Brain microvascular endothelial cell (primary cell): ENCODE measurements at regions not wholly inside any gene's neighbourhood (a gene's known extent, or its start where the extent isn't known, plus 50 kb on each side); places are given as distances from the start of the nearest gene placed in this dataset.
"Not testable (repeated sequence)": the region's sequence is repeated elsewhere in the genome, so short reads cannot be mapped to it uniquely, and the experiment has no call there.

Experiments
- DNase-seq: peaks from one replicate; pipeline ENCODE4 v3.0.0-alpha.2; 2020
- H3K27ac ChIP-seq: fragments of 250-450 bp; sonication (Bioruptor Pico); 2 replicates; pipeline ENCODE4 v1.5.1; 2020; ENCODE audit warnings: mild to moderate bottlenecking, moderate library complexity
- H3K27me3 ChIP-seq: fragments of 250-450 bp; sonication (Bioruptor Pico); replicated peaks from 2 replicates; pipeline ENCODE4 v1.5.1; 2020; ENCODE audit warnings: mild to moderate bottlenecking
- H3K36me3 ChIP-seq: fragments of 250-450 bp; sonication (Bioruptor Pico); replicated peaks from 2 replicates; pipeline ENCODE4 v1.5.1; 2020; ENCODE audit warnings: mild to moderate bottlenecking
- H3K4me3 ChIP-seq: 2 replicates; pipeline ENCODE4 v1.5.1; 2011; ENCODE audit warnings: low read depth, mild to moderate bottlenecking, control low read depth, low read length, moderate library complexity
- in situ Hi-C: cut with HindIII; loops from 2 replicates; pipeline ENCODE4 v1.10.0; 2017; ENCODE audit warnings: low sequenced_read_pairs, low pct_ligation_motif_present
- TF ChIP-seq, protein P1 (sequence below): IDR thresholded peaks from 2 replicates; pipeline ENCODE4 v1.5.1; 2011; ENCODE audit warnings: low read depth, mild to moderate bottlenecking, moderate library complexity, low read length, control low read depth, inconsistent platforms; ENCODE audit errors: missing control alignments

- Histone ChIP-seq H3K36me3 (no peaks in the 10 kb centered on the region), H3K4me3 (no peak overlapping the region), H3K27me3 (no peaks in the 10 kb centered on the region), H3K27ac (no peak overlapping the region)
- no peak for DNase-seq
- TF ChIP-seq, protein P1, sequence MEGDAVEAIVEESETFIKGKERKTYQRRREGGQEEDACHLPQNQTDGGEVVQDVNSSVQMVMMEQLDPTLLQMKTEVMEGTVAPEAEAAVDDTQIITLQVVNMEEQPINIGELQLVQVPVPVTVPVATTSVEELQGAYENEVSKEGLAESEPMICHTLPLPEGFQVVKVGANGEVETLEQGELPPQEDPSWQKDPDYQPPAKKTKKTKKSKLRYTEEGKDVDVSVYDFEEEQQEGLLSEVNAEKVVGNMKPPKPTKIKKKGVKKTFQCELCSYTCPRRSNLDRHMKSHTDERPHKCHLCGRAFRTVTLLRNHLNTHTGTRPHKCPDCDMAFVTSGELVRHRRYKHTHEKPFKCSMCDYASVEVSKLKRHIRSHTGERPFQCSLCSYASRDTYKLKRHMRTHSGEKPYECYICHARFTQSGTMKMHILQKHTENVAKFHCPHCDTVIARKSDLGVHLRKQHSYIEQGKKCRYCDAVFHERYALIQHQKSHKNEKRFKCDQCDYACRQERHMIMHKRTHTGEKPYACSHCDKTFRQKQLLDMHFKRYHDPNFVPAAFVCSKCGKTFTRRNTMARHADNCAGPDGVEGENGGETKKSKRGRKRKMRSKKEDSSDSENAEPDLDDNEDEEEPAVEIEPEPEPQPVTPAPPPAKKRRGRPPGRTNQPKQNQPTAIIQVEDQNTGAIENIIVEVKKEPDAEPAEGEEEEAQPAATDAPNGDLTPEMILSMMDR, result no peak
- in situ Hi-C loops, result no loop called here
Measured at GRCh38 chr7:104074529-104074928, 85.1 kb upstream of the RELN start.

DNA sequence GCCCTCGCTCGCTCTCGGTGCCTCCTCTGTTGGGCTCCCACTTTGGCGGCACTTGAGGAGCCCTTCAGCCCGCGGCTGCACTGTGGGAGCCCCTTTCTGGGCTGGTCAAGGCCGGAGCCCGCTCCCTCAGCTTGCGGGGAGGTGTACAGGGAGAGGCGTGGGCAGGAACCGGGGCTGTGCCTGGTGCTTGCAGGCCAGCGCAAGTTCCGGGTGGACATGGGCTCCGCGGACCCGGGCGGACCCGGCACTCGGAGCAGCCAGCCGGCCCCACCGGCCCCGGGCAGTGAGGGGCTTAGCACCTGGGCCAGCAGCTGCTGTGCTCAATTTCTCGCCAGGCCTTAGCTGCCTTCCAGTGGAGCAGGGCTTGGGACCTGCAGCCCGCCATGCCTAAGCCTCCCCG, 82.2 kb upstream of the RELN start:
- H3K4me3 ChIP-seq, in situ Hi-C loops, H3K36me3 ChIP-seq, DNase-seq, H3K27me3 ChIP-seq, H3K27ac ChIP-seq: not testable (repeated sequence)

DNA sequence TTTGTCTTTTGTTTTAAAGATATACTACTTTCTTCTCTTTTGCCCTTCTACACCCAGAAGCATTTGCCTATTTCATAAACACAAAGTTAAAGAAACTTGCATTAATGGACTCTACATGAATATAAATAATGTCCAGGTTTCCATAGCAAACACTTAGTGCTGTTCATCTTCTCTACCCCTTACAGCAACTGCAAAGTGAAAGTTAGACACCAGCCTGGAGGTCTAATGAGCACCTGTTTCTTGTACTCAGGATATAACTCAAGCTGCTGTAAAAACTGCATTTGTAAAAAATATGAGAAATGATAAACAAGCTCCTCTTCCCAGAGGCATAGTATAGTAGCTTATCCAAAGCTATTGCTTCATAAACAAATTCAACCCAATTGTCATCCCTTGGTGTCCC, 76.0 kb upstream of the RELN start:
- H3K36me3 ChIP-seq, result no peaks in the 10 kb centered on the region
- in situ Hi-C loops, result no loop called here
- DNase-seq, result no peak
- no peak overlapping the region for H3K27ac ChIP-seq
- no peak overlapping the region for H3K4me3 ChIP-seq
- TF ChIP-seq, protein P1, result no peak
- no peaks in the 10 kb centered on the region for H3K27me3 ChIP-seq

DNA sequence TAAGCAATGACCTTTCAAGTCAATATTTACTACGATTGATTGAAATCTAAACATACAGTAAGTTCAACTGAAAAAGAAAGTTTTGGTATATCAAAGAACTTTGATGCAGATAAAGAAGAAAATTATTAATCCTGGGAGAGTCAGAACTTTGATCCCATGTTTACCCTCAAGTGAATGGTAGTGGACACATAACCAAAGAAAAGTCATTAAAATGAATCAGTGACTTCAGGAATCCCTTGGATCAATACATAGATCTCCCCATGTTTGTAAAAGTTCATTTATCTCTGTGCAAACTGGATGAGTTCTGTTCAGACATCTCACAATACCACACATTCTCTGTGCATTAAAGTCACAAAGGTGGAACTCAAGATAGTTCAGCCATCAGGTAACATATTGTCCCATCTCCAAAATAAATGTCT, 75.5 kb upstream of the RELN start:
- no peaks in the 10 kb centered on the region for H3K27me3 ChIP-seq
- H3K4me3 ChIP-seq, result no peak overlapping the region
- TF ChIP-seq, protein P1, result no peak
- no peak for DNase-seq
- H3K27ac ChIP-seq, result no peak overlapping the region
- in situ Hi-C loops, result no loop called here
- no peaks in the 10 kb centered on the region for H3K36me3 ChIP-seq

DNA sequence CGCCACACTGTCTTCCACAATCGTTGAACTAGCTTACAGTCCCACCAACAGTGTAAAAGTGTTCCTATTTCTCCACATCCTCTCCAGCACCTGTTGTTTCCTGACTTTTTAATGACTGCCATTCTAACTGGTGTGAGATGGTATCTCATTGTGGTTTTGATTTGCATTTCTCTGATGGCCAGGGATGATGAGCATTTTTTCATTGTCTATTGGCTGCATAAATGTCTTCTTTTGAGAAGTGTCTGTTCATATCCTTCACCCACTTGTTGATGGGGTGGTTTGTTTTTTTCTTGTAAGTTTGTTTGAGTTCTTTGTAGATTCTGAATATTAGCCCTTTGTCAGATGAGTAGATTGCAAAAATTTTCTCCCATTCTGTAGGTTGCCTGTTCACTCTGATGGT, 74.3 kb upstream of the RELN start:
- H3K36me3 ChIP-seq, H3K4me3 ChIP-seq, in situ Hi-C loops, H3K27me3 ChIP-seq, H3K27ac ChIP-seq, DNase-seq: not testable (repeated sequence)

DNA sequence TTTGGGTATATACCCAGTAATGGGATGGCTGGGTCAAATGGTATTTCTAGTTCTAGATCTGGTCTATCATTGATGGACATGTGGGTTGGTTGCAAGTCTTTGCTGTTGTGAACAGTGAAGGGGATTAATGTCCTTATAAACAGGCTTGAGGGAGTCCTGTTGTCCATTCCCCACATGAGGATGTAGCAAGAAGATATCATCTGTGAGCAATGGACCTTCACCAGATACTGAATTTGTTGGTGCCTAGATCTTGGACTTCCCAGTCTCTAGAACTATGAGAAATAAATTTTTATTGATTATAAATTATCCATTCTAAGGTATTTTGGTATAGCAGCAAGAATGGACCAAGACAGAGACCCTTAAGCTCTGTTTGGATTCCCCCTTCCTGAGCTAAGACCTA, 72.2 kb upstream of the RELN start:
- Histone ChIP-seq H3K27ac (no peak overlapping the region), H3K27me3 (no peaks in the 10 kb centered on the region), H3K36me3 (no peaks in the 10 kb centered on the region), H3K4me3 (no peak overlapping the region)
- no peak for DNase-seq
- TF ChIP-seq, protein P1, result no peak
- in situ Hi-C loops, result no loop called here

GRCh38 chr7:104059837-104060236, 70.4 kb upstream of the RELN start:
- H3K27me3 ChIP-seq, DNase-seq, H3K27ac ChIP-seq, H3K4me3 ChIP-seq, in situ Hi-C loops, H3K36me3 ChIP-seq: not testable (repeated sequence)
